Epithelial cell of esophagus (primary cell): ENCODE measurements at regions not wholly inside any gene's neighbourhood (a gene's known extent, or its start where the extent isn't known, plus 50 kb on each side); places are given as distances from the start of the nearest gene placed in this dataset.

Source experiments
- DNase-seq: peaks from one replicate; pipeline ENCODE4 v3.0.0; 2010; ENCODE audit warnings: low read depth
- H3K4me3 ChIP-seq: 2 replicates; pipeline ENCODE4 v1.5.1; 2011; ENCODE audit warnings: mild to moderate bottlenecking, low read length, control low read depth
- TF ChIP-seq, protein P1 (sequence below): IDR thresholded peaks from 2 replicates; pipeline ENCODE4 v1.5.1; 2011; ENCODE audit warnings: low read depth, mild to moderate bottlenecking, low read length, control low read depth, inconsistent platforms; ENCODE audit not compliant: insufficient read depth; ENCODE audit errors: missing control alignments

- TF ChIP-seq, protein P1, sequence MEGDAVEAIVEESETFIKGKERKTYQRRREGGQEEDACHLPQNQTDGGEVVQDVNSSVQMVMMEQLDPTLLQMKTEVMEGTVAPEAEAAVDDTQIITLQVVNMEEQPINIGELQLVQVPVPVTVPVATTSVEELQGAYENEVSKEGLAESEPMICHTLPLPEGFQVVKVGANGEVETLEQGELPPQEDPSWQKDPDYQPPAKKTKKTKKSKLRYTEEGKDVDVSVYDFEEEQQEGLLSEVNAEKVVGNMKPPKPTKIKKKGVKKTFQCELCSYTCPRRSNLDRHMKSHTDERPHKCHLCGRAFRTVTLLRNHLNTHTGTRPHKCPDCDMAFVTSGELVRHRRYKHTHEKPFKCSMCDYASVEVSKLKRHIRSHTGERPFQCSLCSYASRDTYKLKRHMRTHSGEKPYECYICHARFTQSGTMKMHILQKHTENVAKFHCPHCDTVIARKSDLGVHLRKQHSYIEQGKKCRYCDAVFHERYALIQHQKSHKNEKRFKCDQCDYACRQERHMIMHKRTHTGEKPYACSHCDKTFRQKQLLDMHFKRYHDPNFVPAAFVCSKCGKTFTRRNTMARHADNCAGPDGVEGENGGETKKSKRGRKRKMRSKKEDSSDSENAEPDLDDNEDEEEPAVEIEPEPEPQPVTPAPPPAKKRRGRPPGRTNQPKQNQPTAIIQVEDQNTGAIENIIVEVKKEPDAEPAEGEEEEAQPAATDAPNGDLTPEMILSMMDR = no peak
- H3K4me3 ChIP-seq = no peak overlapping the region
- DNase-seq = no peak
Measured at GRCh38 chr20:19890445-19891051, 126.6 kb upstream of the NAA20 start.

DNA sequence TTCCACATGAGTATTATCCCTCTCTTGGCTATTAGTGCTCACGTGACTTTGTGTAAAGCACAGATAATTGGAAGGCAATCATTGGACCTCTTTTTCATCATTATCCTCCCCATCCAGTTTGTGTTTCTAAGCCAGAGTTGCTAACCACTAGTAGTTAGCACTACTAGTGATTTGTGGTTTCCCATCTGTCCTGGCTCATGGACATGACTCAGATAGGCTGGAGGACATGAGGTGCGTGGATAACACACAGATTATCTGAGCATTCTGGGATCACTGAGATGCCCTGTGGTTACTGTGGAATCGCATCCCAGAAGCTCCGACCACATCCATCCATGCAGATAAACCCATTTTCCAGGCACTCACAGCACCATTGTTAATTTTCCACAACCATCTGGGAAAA is 123.8 kb upstream of the NAA20 start:
- DNase-seq = no peak
- TF ChIP-seq, protein P1 = no peak
- H3K4me3 ChIP-seq = no peak overlapping the region

DNA sequence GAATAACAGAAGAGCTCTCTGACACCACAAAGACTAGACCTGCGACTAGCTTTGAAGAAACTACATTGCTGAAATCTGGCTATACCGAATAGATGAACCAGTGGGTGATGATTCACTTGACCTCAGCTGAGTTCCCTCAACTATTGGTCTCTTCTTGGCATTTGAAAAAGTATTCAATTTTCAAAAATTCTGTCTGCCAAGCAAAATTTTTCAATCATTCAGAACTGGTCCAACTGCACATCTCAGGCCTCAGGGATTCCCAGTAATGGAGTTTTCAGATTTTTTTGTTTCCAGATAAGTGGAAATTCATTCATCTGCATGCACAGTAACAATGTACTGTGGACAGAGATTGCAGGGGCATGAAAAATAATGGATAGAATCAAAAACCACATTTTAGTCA is 121.4 kb upstream of the NAA20 start:
- no peak overlapping the region for H3K4me3 ChIP-seq
- no peak for DNase-seq
- TF ChIP-seq, protein P1 = no peak

DNA sequence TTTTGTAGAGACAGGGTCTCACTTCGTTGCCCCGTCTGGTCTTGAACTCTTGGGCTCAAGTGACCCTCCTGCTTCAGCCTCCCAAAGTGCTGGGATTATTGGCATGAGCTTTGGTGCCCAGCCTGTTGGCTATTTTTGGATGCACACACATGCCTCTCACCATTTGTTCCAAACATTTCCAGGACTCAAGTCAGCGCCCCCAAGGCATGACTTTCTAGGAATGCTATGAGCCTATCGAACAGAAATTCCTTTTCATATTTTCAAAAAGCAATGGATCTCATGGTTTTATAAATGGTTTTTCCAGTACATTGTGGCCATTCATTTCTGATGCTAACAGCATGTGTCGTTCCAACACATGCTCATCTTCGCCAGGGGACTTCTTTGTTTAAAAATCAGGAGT is 119.3 kb upstream of the NAA20 start:
- TF ChIP-seq, protein P1 = no peak
- peak; percentile 27 for DNase-seq
- H3K4me3 ChIP-seq = no peak overlapping the region

DNA sequence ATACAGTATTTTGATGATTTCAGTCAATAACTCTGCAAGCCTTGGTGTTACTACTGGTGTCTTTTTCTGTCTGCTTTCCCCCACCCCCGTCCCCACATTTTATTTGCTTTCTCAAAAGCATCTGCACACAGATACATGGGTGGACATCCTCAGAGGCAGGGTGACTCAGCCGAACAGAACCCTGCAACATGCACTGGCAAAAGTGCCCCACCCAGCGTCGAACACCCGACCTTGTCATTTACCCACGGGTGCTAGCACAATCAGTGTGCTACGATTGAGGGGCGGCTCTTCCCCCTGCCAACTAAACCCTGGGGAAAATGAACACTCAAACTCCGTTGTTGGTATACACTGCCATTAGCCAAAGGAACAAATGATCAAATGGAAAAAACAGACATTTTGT is 115.9 kb upstream of the NAA20 start:
- peak; percentile 67 for DNase-seq
- TF ChIP-seq, protein P1 = no peak
- H3K4me3 ChIP-seq = no peak overlapping the region

- TF ChIP-seq, protein P1 = peak; percentile 50
Measured at GRCh38 chr20:19903168-19903811, 113.9 kb upstream of the NAA20 start.

More at GRCh38 chr20:19903168-19903811, 113.9 kb upstream of the NAA20 start:
- no peak overlapping the region for H3K4me3 ChIP-seq
- DNase-seq = peak; percentile 68
